ENCODE measurements at regions not wholly inside any gene's neighbourhood (a gene's known extent, or its start where the extent isn't known, plus 50 kb on each side); places are given as distances from the start of the nearest gene placed in this dataset.

GRCh38 chr1:59017501-59018231 lies 233.8 kb upstream of the JUN start:
- no peak for DNase-seq (ENCODE audit: extremely low read depth, low read depth, low spot score)

GRCh38 chr1:59018446-59018845 lies 234.6 kb upstream of the JUN start:
- no peak for DNase-seq (ENCODE audit: extremely low read depth, low read depth, low spot score)

GRCh38 chr1:59018860-59019259 lies 235.0 kb upstream of the JUN start:
- no peak for DNase-seq (ENCODE audit: extremely low read depth, low read depth, low spot score)

GRCh38 chr1:59020151-59020997 lies 236.5 kb upstream of the JUN start:
- DNase-seq (ENCODE audit: extremely low read depth, low read depth, low spot score) = no peak

- DNase-seq (ENCODE audit: extremely low read depth, low read depth, low spot score) = no peak
These were observed 238.4 kb upstream of the JUN start for GRCh38 chr1:59022199-59022598.

- no peak for DNase-seq (ENCODE audit: extremely low read depth, low read depth, low spot score)
These were observed 239.0 kb upstream of the JUN start for GRCh38 chr1:59022799-59023198.

GRCh38 chr1:59025201-59025600 lies 241.4 kb upstream of the JUN start:
- DNase-seq (ENCODE audit: extremely low read depth, low read depth, low spot score) = no peak

GRCh38 chr1:59025898-59026426 lies 242.1 kb upstream of the JUN start:
- no peak for DNase-seq (ENCODE audit: extremely low read depth, low read depth, low spot score)

GRCh38 chr1:59026472-59026948 lies 242.7 kb upstream of the JUN start:
- no peak for DNase-seq (ENCODE audit: extremely low read depth, low read depth, low spot score)

- DNase-seq (ENCODE audit: extremely low read depth, low read depth, low spot score) = no peak
These were observed 243.3 kb upstream of the JUN start for GRCh38 chr1:59027177-59027576.

GRCh38 chr1:59028048-59028447 lies 244.2 kb upstream of the JUN start:
- DNase-seq (ENCODE audit: extremely low read depth, low read depth, low spot score) = no peak

- DNase-seq (ENCODE audit: extremely low read depth, low read depth, low spot score) = no peak
These were observed 245.7 kb upstream of the JUN start for GRCh38 chr1:59029411-59030167.

GRCh38 chr1:59032228-59032627 lies 248.4 kb upstream of the JUN start:
- no peak for DNase-seq (ENCODE audit: extremely low read depth, low read depth, low spot score)

- DNase-seq (ENCODE audit: extremely low read depth, low read depth, low spot score) = no peak
These were observed 249.9 kb upstream of the JUN start for GRCh38 chr1:59033761-59034160.

- DNase-seq (ENCODE audit: extremely low read depth, low read depth, low spot score) = no peak
These were observed 251.1 kb upstream of the JUN start for GRCh38 chr1:59034925-59035324.

- no peak for DNase-seq (ENCODE audit: extremely low read depth, low read depth, low spot score)
These were observed 255.7 kb upstream of the JUN start for GRCh38 chr1:59039551-59039950.

- DNase-seq (ENCODE audit: extremely low read depth, low read depth, low spot score) = no peak
These were observed 256.4 kb upstream of the FGGY start for GRCh38 chr1:59040486-59040885.

- DNase-seq (ENCODE audit: extremely low read depth, low read depth, low spot score) = no peak
These were observed 255.1 kb upstream of the FGGY start for GRCh38 chr1:59041646-59042277.

- DNase-seq (ENCODE audit: extremely low read depth, low read depth, low spot score) = no peak
These were observed 253.1 kb upstream of the FGGY start for GRCh38 chr1:59043796-59044195.

GRCh38 chr1:59044535-59045121 lies 252.3 kb upstream of the FGGY start:
- no peak for DNase-seq (ENCODE audit: extremely low read depth, low read depth, low spot score)
